Myocyte (in vitro differentiated cells): ENCODE measurements at regions not wholly inside any gene's neighbourhood (a gene's known extent, or its start where the extent isn't known, plus 50 kb on each side); places are given as distances from the start of the nearest gene placed in this dataset.

Experiments used
- DNase-seq: peaks from one replicate; pipeline ENCODE4 v3.0.0-alpha.2; 2012; ENCODE audit warnings: low read depth

GRCh38 chr21:28790335-28790734 is 202.3 kb downstream of the LTN1 start:
- no peak for DNase-seq

GRCh38 chr21:28789523-28789922 is 203.2 kb downstream of the LTN1 start:
- DNase-seq: no peak

GRCh38 chr21:28788030-28788429 is 204.6 kb downstream of the LTN1 start:
- DNase-seq: no peak

- DNase-seq: no peak
Observed at GRCh38 chr21:28783641-28784185, 209.0 kb downstream of the LTN1 start.

- peak; percentile 20 for DNase-seq
Observed at GRCh38 chr21:28781602-28782276, 210.9 kb downstream of the LTN1 start.

- no peak for DNase-seq
Observed at GRCh38 chr21:28779914-28780313, 212.8 kb downstream of the LTN1 start.

- DNase-seq: peak; percentile 78
Observed at GRCh38 chr21:28776251-28776650, 216.4 kb downstream of the LTN1 start.

- no peak for DNase-seq
Observed at GRCh38 chr21:28775071-28775470, 217.6 kb downstream of the LTN1 start.

- DNase-seq: no peak
Observed at GRCh38 chr21:28773036-28773435, 219.6 kb downstream of the LTN1 start.

- DNase-seq: peak; percentile 82
Observed at GRCh38 chr21:28771790-28772501, 220.7 kb downstream of the LTN1 start.

GRCh38 chr21:28770867-28771661 is 221.6 kb downstream of the LTN1 start:
- DNase-seq: peak; percentile 46

- no peak for DNase-seq
Observed at GRCh38 chr21:28769683-28770082, 223.0 kb downstream of the LTN1 start.

- DNase-seq: no peak
Observed at GRCh38 chr21:28768753-28769152, 223.9 kb downstream of the LTN1 start.

GRCh38 chr21:28767523-28767922 is 225.2 kb downstream of the LTN1 start:
- DNase-seq: no peak

GRCh38 chr21:28763809-28764418 is 228.8 kb downstream of the LTN1 start:
- DNase-seq: no peak

- no peak for DNase-seq
Observed at GRCh38 chr21:28762357-28762735, 230.3 kb downstream of the LTN1 start.

GRCh38 chr21:28761674-28762356 is 230.9 kb downstream of the LTN1 start:
- peak; percentile 26 for DNase-seq

- no peak for DNase-seq
Observed at GRCh38 chr21:28758883-28759242, 233.8 kb downstream of the LTN1 start.

- peak; percentile 45 for DNase-seq
Observed at GRCh38 chr21:28758042-28758882, 234.4 kb downstream of the LTN1 start.

- DNase-seq: no peak
Observed at GRCh38 chr21:28754862-28755261, 237.8 kb downstream of the LTN1 start.
